Activated CD8-positive, alpha-beta memory T cell treated with anti-CD3 and anti-CD28 coated beads, Interleukin-2, amount 10 ng/mL, durations not matched to agents 7 days and 5 days (primary cell): ENCODE measurements at regions not wholly inside any gene's neighbourhood (a gene's known extent, or its start where the extent isn't known, plus 50 kb on each side); places are given as distances from the start of the nearest gene placed in this dataset.
A peak's percentile ranks its signal among the peaks of the same experiment; 100 is the strongest.

Source experiments
- ATAC-seq: fragments of 150-1000 bp; cut with Tn5 transposase; one replicate; pipeline ENCODE4 v1.10.0; 2021; ENCODE audit warnings: moderate library complexity
- CTCF ChIA-PET: fragments of 350-600 bp; sonication (Branson Sonifier 250); formaldehyde crosslinking; loops from one replicate; lab custom pipeline; 2021; ENCODE audit warnings: antibody characterized with exemption; lab: Charles Lee
- DNase-seq: peaks from one replicate; pipeline ENCODE4 v3.0.0-alpha.2; 2020
- H3K27ac Mint-ChIP-seq: one replicate; pipeline ENCODE4 v1.8.0; 2021; ENCODE audit warnings: mild to moderate bottlenecking, mixed read lengths
- H3K27me3 Mint-ChIP-seq: one replicate; pipeline ENCODE4 v1.8.0; 2021; ENCODE audit warnings: mixed read lengths
- H3K36me3 Mint-ChIP-seq: one replicate; pipeline ENCODE4 v1.8.0; 2021; ENCODE audit warnings: mild to moderate bottlenecking, mixed read lengths
- H3K4me1 Mint-ChIP-seq: one replicate; pipeline ENCODE4 v1.8.0; 2021; ENCODE audit warnings: mixed read lengths
- H3K4me3 Mint-ChIP-seq: one replicate; pipeline ENCODE4 v1.8.0; 2021; ENCODE audit warnings: mild to moderate bottlenecking, moderate library complexity, mixed read lengths
- H3K9me3 Mint-ChIP-seq: one replicate; pipeline ENCODE4 v1.8.0; 2022; ENCODE audit warnings: low read depth, mixed read lengths

DNA sequence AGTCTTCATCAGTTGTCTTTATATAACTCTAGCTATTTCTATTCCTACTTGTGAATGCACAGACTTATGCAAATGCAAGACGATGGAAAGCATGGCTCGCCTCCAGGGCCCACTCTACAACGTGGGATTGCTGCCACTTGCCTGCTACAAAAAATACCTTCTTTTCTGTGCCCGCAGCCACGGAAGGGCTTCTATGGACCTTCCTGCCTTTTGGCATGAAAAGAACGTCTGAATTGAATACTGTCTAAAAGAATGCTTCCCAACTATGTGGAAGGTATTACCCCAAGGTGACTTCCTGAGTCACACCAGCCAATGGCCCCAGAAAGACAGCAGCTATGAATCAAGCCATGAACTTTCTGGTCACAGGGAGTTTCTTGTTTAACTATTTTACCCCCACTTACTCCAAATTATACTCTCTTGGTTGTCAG is 261.2 kb downstream of the HIVEP2 start:
- no peak overlapping the region for H3K27ac Mint-ChIP-seq
- no peak overlapping the region for H3K4me3 Mint-ChIP-seq
- ATAC-seq: no peak
- H3K36me3 Mint-ChIP-seq: no peaks in the 10 kb centered on the region
- no peaks in the 10 kb centered on the region for H3K27me3 Mint-ChIP-seq
- H3K9me3 Mint-ChIP-seq: no peaks in the 10 kb centered on the region
- no peak for DNase-seq
- H3K4me1 Mint-ChIP-seq: peaks cover 10% of the 10 kb centered on the region
- CTCF ChIA-PET: interaction anchor here (1.3 kb wide), 1 partner anchor 8 kb away, joined by 5 read pairs; no protein-coding TSS in a partner anchor

DNA sequence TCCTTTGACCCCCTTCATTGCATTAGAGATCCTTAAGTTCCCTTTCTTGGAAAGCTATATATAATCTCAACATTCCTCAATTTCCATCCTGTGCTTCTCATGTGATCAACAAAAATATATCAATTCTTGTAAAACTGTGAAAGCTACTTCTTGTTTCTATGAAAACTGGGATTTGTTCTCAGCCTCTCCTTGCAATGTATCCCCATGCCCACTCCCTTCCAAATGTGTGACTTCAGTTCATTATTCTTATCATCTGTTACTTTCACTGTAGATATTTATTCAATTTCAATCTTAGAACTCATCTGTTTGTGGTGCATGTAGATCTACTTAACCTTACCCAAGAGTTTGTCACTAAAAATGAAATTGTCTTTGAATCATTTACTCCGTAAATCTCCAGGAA is 260.6 kb downstream of the HIVEP2 start:
- Mint-ChIP-seq H3K27me3 (no peaks in the 10 kb centered on the region), H3K9me3 (no peaks in the 10 kb centered on the region), H3K27ac (no peak overlapping the region), H3K4me1 (peaks cover 10% of the 10 kb centered on the region), H3K4me3 (no peak overlapping the region), H3K36me3 (no peaks in the 10 kb centered on the region)
- no peak for DNase-seq
- ATAC-seq: no peak
- CTCF ChIA-PET: no interaction called here

DNA sequence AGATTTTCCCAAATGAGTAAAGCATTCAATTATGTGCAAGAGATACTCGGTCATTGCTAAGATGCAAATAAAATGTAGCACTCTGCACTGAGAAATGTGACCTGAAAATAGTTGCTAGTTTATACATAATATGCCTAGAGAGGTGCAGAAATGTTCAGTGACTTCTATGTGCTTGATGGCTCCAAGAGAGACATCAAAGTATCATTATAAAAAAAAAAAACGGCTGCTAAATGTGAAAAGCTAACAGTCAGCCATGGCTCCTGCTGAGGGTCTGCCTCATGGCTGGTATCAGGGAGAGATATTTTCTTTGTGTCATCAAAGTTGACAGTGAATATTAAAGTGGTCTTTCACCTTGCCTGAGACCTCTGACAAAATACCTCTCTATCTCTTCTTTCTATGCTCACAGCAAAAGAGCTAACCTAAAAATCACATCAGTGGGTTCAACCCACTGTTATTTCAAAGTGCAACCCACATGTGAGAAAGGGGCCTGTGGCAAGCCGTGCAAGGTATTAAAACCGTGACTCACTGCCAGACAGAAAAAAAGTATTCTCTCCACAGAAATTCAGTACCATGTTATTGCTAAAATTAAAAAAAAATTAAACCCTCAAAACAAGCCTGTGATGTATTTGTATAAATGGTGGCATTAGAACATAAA is 259.0 kb downstream of the HIVEP2 start:
- no peak overlapping the region for H3K4me3 Mint-ChIP-seq
- CTCF ChIA-PET: no interaction called here
- DNase-seq (no peak), ATAC-seq (no peak)
- no peak overlapping the region for H3K27ac Mint-ChIP-seq
- H3K27me3 Mint-ChIP-seq: no peaks in the 10 kb centered on the region
- no peaks in the 10 kb centered on the region for H3K9me3 Mint-ChIP-seq
- peaks cover under 1% of the 10 kb centered on the region for H3K4me1 Mint-ChIP-seq
- no peaks in the 10 kb centered on the region for H3K36me3 Mint-ChIP-seq

DNA sequence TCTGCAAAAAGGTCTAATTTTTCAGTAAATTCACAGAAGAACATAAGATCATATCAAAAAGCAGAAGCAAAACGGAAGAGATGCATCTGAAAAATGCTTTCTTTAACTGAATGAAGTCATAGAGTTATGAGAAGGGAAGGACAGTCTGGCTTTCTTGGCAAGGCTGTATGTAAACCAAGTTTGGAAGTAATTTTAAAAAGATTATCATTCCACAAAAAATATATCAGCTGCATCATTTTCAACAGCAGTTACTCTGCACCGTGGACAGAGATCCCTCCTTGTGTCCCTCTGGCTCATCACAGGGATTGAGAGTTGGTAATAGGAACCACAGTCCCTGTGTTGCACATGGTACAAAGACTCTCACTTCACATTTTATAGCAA is 258.5 kb downstream of the HIVEP2 start:
- Mint-ChIP-seq H3K4me3 (no peak overlapping the region), H3K36me3 (no peaks in the 10 kb centered on the region), H3K27me3 (no peaks in the 10 kb centered on the region), H3K9me3 (no peaks in the 10 kb centered on the region), H3K4me1 (no peaks in the 10 kb centered on the region), H3K27ac (no peak overlapping the region)
- CTCF ChIA-PET: no interaction called here
- DNase-seq: no peak
- no peak for ATAC-seq

DNA sequence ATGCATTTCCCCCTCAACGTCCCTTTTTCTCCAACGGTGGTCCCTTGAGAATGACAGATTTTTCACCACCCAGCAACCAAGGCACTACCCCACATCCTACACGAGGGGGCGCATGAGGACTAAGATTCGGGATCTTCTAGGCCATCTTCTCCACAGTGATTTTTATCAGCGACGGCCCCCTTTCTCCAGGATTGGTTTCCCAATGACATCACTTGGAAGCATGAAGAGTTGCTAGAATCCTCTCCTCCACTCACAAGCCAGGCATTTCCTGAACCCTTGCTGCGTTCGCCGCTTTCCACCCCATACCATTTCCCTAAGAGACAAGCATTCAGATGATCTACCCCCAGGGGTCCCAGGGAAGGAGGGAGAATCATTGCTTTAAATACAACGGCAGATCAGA is 252.0 kb downstream of the HIVEP2 start:
- Mint-ChIP-seq H3K4me1 (peaks cover 11% of the 10 kb centered on the region), H3K27me3 (peaks cover 3% of the 10 kb centered on the region), H3K27ac (no peak overlapping the region), H3K36me3 (no peaks in the 10 kb centered on the region), H3K9me3 (no peaks in the 10 kb centered on the region), H3K4me3 (no peak overlapping the region)
- CTCF ChIA-PET: interaction anchor here (0.7 to 3.1 kb wide), 21 partner anchors 9 to 735 kb away, joined by 3 to 26 read pairs (median 3); no protein-coding TSS in a partner anchor
- DNase-seq (peak; percentile 68), ATAC-seq (peak; percentile 81)

DNA sequence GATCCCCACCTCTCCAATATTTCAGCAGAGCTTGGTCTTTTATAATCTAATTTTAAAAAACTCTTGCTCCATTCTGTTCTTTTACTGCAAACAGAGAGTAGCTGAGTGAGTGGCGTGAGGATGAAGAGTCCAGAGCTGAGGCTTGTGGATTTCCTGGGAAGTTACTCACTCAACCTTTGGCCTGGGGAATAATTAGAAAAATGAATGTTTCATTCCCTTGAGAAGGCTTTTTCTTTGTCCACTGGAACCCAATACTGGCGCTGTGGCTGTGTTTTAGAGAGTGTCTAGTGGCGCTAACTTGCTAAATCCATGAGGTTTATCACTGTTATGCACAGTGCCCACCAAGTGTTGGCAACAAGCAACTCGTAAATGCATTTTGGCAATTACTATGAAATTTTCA is 251.5 kb downstream of the HIVEP2 start:
- CTCF ChIA-PET: interaction anchor here (1.0 to 3.1 kb wide), 13 partner anchors 9 to 735 kb away, joined by 3 to 26 read pairs (median 4); no protein-coding TSS in a partner anchor
- Mint-ChIP-seq H3K9me3 (no peaks in the 10 kb centered on the region), H3K4me3 (no peak overlapping the region)

DNA sequence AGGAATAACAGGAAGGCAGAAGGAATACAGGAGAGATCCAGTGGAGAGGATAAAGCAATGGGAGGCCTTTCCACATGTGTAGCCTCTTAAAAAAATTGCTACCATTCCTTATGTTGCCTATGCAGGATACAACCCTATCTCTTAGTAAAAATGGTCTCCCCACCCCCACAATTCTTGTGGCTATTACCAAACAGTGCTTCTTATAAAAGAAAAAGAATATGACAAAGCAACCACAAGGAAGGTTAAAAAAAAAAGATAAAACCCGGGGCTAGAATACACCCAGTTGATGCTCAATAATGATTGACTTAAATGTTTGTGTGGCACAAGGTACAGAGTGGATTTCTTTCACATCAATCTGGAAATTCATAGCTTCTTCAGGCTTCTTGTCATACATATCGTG is 250.9 kb downstream of the HIVEP2 start:
- Mint-ChIP-seq H3K4me3 (no peak overlapping the region), H3K9me3 (no peaks in the 10 kb centered on the region), H3K27me3 (peaks cover 3% of the 10 kb centered on the region), H3K27ac (no peak overlapping the region), H3K36me3 (no peaks in the 10 kb centered on the region), H3K4me1 (peaks cover 11% of the 10 kb centered on the region)
- no peak for DNase-seq
- CTCF ChIA-PET: interaction anchor here (1.4 to 3.1 kb wide), 5 partner anchors 8 to 734 kb away, joined by 3 to 26 read pairs (median 14); no protein-coding TSS in a partner anchor
- ATAC-seq: no peak

More for the DNA sequence above, 251.5 kb downstream of the HIVEP2 start:
- peaks cover 3% of the 10 kb centered on the region for H3K27me3 Mint-ChIP-seq
- ATAC-seq (no peak), DNase-seq (no peak)
- H3K27ac Mint-ChIP-seq: no peak overlapping the region
- no peaks in the 10 kb centered on the region for H3K36me3 Mint-ChIP-seq
- peaks cover 11% of the 10 kb centered on the region for H3K4me1 Mint-ChIP-seq

DNA sequence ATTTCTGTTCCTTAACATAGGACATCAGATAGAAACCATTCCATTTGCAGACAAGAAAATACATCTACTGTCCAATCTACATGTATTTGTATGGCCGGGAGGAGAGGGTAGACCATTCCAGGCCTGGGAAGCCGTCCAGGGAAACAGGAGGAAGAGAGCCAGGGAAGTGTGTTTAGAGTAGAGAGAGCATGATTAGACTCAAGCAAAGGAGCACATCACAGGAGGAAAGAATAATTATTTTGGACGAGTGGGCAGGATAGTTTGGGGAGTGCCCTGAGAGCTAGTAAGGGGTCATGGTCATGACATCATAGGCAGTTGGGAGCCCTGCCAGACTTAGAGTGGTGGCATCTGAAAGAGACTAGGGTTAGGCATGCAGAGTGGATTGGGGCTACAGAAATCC is 250.0 kb downstream of the HIVEP2 start:
- peaks cover 11% of the 10 kb centered on the region for H3K4me1 Mint-ChIP-seq

DNA sequence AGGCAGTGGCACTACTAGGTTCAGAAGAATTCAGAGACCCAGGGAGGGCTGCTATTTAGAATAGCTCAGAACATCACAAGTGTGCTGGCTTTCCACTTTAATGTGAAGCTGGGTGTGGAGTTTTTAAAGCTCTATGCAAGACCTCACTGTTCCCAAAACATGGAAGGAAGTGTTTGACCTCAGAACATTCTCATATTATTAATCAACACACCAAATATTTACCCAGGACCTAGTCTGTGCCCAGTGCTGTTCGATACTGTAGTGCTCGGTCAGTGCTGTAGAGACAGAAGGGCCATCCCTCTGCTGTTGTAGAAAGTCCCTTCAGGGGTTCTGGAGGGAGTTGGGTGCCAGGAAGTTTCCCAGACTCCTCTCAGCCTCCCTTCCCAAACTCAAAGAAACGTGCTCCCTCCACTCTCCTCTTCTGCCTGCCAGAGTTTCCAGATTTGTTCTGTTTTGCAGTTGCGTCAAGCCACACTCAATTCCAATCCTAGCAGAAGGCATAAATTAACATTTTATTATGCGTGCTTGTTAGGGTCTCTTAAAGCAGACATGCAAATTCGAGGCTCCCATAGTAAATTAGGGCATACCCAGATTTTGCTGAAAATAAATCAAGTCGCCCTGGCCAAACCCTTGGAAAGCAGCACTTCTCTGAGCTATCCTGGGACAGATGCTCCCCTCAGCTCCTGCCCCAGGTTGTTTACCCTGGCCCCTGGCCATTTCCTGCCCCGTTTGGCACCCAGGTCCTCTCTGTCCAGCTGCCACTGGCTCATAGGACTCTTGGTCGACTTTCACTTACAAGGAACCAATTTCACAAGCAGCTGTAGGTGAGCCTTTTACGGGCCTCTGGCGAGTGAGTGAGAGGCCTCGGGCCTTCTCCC is 248.6 kb downstream of the HIVEP2 start:
- DNase-seq: no peak
- Mint-ChIP-seq H3K4me1 (peaks cover 11% of the 10 kb centered on the region), H3K4me3 (no peak overlapping the region), H3K36me3 (no peaks in the 10 kb centered on the region), H3K9me3 (no peaks in the 10 kb centered on the region), H3K27me3 (peaks cover 3% of the 10 kb centered on the region), H3K27ac (no peak overlapping the region)
- ATAC-seq: no peak
- CTCF ChIA-PET: interaction anchor here (1.0 to 1.1 kb wide), 2 partner anchors 330 to 731 kb away, joined by 3 to 4 read pairs; no protein-coding TSS in a partner anchor

More for the DNA sequence above, 250.0 kb downstream of the HIVEP2 start:
- CTCF ChIA-PET: no interaction called here
- Mint-ChIP-seq H3K36me3 (no peaks in the 10 kb centered on the region), H3K9me3 (no peaks in the 10 kb centered on the region), H3K4me3 (no peak overlapping the region), H3K27me3 (peaks cover 3% of the 10 kb centered on the region), H3K27ac (no peak overlapping the region)
- DNase-seq (no peak), ATAC-seq (no peak)

DNA sequence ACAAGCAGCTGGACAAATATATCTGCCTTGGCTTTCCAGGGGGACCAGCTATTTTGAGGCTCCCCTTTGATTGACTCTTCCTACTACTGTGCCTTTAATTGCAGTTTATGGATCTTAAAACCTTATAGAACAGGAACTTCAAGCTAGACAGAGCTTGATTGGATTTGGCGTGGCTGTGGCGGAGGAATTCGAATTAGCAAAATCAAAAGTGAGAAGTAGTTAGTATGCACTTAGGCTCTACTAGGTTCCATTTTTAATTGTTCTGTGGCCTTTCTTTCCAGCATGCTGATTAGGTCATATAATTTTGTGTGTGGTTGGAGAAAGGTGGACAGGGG is 248.0 kb downstream of the HIVEP2 start:
- CTCF ChIA-PET: interaction anchor here (1.0 kb wide), 1 partner anchor 730 kb away, joined by 3 read pairs; no protein-coding TSS in a partner anchor

DNA sequence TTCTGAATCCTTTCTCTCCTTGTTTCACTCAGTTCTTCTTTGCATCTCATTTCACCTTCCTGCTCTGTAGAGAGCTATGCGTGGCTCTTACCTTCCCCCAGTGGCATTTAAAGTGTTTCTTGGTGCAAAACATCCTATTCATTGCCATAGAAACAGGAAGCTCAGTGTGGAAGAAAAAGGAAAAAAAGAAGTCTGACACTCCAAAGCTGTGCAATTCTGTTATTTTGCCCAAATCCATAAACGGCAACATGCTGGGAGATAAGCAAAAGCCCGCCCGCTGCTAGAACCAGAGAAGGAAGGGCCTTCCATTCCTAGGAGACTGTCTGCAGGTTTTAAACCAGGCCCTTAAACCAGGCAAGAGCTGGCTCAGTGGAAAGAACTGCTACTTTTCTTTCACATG is 247.1 kb downstream of the HIVEP2 start:
- H3K27me3 Mint-ChIP-seq: no peaks in the 10 kb centered on the region
- H3K9me3 Mint-ChIP-seq: no peaks in the 10 kb centered on the region
- no peak overlapping the region for H3K4me3 Mint-ChIP-seq
- no peak for DNase-seq
- H3K27ac Mint-ChIP-seq: no peak overlapping the region
- no peak for ATAC-seq
- CTCF ChIA-PET: interaction anchor here (1.5 to 2.6 kb wide), 2 partner anchors 145 to 328 kb away, joined by 3 to 9 read pairs; no protein-coding TSS in a partner anchor
- H3K36me3 Mint-ChIP-seq: no peaks in the 10 kb centered on the region
- peaks cover 11% of the 10 kb centered on the region for H3K4me1 Mint-ChIP-seq

More for the DNA sequence above, 248.0 kb downstream of the HIVEP2 start:
- Mint-ChIP-seq H3K4me1 (peaks cover 11% of the 10 kb centered on the region), H3K4me3 (no peak overlapping the region), H3K36me3 (no peaks in the 10 kb centered on the region), H3K27me3 (peaks cover 3% of the 10 kb centered on the region), H3K9me3 (no peaks in the 10 kb centered on the region), H3K27ac (no peak overlapping the region)
- no peak for ATAC-seq
- no peak for DNase-seq

DNA sequence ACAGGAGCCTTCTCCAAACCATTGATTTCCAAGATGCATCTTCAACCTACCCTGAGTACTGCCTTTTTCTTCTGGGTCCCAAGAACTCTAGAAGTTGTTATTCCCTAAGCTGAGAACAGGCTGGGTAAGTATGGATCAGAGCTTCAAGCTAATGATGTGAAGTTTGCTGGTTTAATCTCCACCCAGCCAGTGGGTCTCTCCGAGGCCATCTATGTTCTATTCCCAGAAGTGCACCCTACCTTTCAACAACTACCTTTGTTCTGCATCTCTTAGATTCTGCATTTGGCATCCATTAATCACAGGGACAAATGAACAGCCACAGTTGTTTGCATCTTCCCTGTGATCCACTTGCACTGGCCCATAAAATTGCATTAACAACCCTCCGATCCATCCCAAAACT is 246.2 kb downstream of the HIVEP2 start:
- no peaks in the 10 kb centered on the region for H3K9me3 Mint-ChIP-seq
- no peaks in the 10 kb centered on the region for H3K36me3 Mint-ChIP-seq

DNA sequence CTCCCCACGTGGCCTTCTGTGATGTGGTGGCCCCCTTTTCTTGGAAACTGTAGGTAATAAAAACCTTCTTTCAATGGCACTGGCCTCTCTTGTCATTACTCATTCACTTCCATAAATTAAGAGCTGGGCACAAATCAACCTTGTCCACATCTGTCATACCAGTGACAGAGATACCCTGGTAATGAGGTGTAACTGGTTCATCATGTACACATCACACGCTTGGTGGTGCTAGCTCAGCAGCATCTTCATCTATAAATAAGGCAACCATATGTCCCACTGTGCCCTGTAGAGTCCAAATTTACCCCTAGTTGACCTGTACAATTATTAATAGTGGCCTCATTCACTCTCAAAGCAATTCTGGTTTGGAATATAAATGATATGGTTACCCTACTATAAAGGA is 245.6 kb downstream of the HIVEP2 start:
- H3K4me1 Mint-ChIP-seq: peaks cover 5% of the 10 kb centered on the region
- CTCF ChIA-PET: interaction anchor here (1.5 to 2.6 kb wide), 2 partner anchors 144 to 327 kb away, joined by 3 to 9 read pairs; no protein-coding TSS in a partner anchor
- ATAC-seq (no peak), DNase-seq (no peak)
- H3K4me3 Mint-ChIP-seq: no peak overlapping the region
- no peaks in the 10 kb centered on the region for H3K36me3 Mint-ChIP-seq
- H3K27ac Mint-ChIP-seq: no peak overlapping the region
- no peaks in the 10 kb centered on the region for H3K27me3 Mint-ChIP-seq
- H3K9me3 Mint-ChIP-seq: no peaks in the 10 kb centered on the region

More for the DNA sequence above, 246.2 kb downstream of the HIVEP2 start:
- ATAC-seq (no peak), DNase-seq (no peak)
- H3K4me1 Mint-ChIP-seq: peaks cover 8% of the 10 kb centered on the region
- CTCF ChIA-PET: interaction anchor here (1.5 to 2.6 kb wide), 2 partner anchors 144 to 327 kb away, joined by 3 to 9 read pairs; no protein-coding TSS in a partner anchor
- no peaks in the 10 kb centered on the region for H3K27me3 Mint-ChIP-seq
- H3K4me3 Mint-ChIP-seq: no peak overlapping the region
- H3K27ac Mint-ChIP-seq: no peak overlapping the region
